ENCODE measurements at regions not wholly inside any gene's neighbourhood (a gene's known extent, or its start where the extent isn't known, plus 50 kb on each side); places are given as distances from the start of the nearest gene placed in this dataset.

GRCh38 chr22:25383892-25384291, 164.5 kb downstream of the CRYBB2 start:
- Histone ChIP-seq H4K20me1 (ENCODE audit: insufficient read depth) (no peaks in the 10 kb centered on the region), H2AFZ (ENCODE audit: low read depth, low read length, poor library complexity, severe bottlenecking) (no peak overlapping the region), H3K4me3 (replicated peaks in 1 of 2; ENCODE audit: low read depth in 1 of 2, low read length in 2 of 2) (no peak overlapping the region), H3K9ac (ENCODE audit: low read length) (no peak overlapping the region), H3K36me3 (ENCODE audit: control insufficient read depth in 1 of 2, insufficient read depth in 2 of 2, low read length in 2 of 2) (peaks cover 0 to 6% of the 10 kb centered on the region in 2 experiments; a peak in 1 of 4 replicates), H3K4me2 (ENCODE audit: low read length) (no peak overlapping the region), H3K9me2 (ENCODE audit: insufficient read depth) (no peaks in the 10 kb centered on the region), H3K4me1 (ENCODE audit: control insufficient read depth in 1 of 2, insufficient read depth in 2 of 2, low read length in 2 of 2) (no peaks in the 10 kb centered on the region), H3K9me3 (ENCODE audit: control insufficient read depth in 1 of 2, insufficient read depth in 1 of 2, low read depth in 1 of 2, low read length in 2 of 2) (no peaks in the 10 kb centered on the region), H3K27ac (ENCODE audit: low read depth, low read length) (no peak overlapping the region), H3K27me3 (ENCODE audit: insufficient read depth, low read length) (no peaks in the 10 kb centered on the region), H3K79me2 (ENCODE audit: insufficient read depth, low read length) (peaks cover 43% of the 10 kb centered on the region; the same call in 1 of the 2 replicates)
- TF ChIP-seq EGR1 (IDR thresholded peaks at IDR 0.05; ENCODE audit: low read depth) (no peak), CEBPB (IDR thresholded peaks at IDR 0.05; ENCODE audit: low read depth) (no peak), SIN3A (IDR thresholded peaks at IDR 0.05; ENCODE audit: low read depth) (no peak), MAX (IDR thresholded peaks at IDR 0.05) (no peak)
- ChIA-PET CTCF (no interaction called here), RAD21 (ENCODE audit: low non-redundant PET in 1 of 2, low total read pairs in 2 of 2, uncharacterized antibody in 2 of 2, unreplicated experiment in 2 of 2) (no interaction called here), POLR2A (no interaction called here)
- intact Hi-C loops (cut with micrococcal nuclease): no loop called here
- ATAC-seq (no peak), DNase-seq (ENCODE audit: low read depth, low spot score) (no peak)
- no TSS peak for BruUV-seq (replicated peaks)

DNA sequence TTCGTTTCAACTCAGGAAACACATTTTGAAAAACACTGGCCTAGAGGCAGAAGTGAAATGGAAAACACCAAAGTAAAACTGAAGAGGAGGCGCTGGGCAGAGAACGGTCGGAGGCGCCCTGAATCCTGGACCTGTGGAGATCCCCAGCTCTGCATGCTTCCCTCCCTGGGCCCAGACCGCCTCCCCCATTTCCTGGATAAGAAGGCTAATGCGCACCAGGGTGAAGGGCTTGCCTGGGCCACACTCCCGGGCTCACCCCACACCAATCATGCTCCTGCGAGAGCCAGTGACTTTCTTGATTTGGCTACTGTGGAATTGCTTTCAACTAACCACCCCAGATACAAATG, 167.1 kb downstream of the CRYBB2 start:
- Histone ChIP-seq H3K9me3 (ENCODE audit: control insufficient read depth in 1 of 2, insufficient read depth in 1 of 2, low read depth in 1 of 2, low read length in 2 of 2) (no peaks in the 10 kb centered on the region), H3K9me2 (ENCODE audit: insufficient read depth) (no peaks in the 10 kb centered on the region), H3K27me3 (ENCODE audit: insufficient read depth, low read length) (no peaks in the 10 kb centered on the region), H3K36me3 (ENCODE audit: control insufficient read depth in 1 of 2, insufficient read depth in 2 of 2, low read length in 2 of 2) (no peaks in the 10 kb centered on the region; a peak in 1 of 4 replicates), H3K4me2 (ENCODE audit: low read length) (no peak overlapping the region), H3K27ac (ENCODE audit: low read depth, low read length) (no peak overlapping the region), H4K20me1 (ENCODE audit: insufficient read depth) (no peaks in the 10 kb centered on the region), H3K4me1 (ENCODE audit: control insufficient read depth in 1 of 2, insufficient read depth in 2 of 2, low read length in 2 of 2) (no peaks in the 10 kb centered on the region), H2AFZ (ENCODE audit: low read depth, low read length, poor library complexity, severe bottlenecking) (no peak overlapping the region), H3K79me2 (ENCODE audit: insufficient read depth, low read length) (peaks cover 54% of the 10 kb centered on the region; the same call in 1 of the 2 replicates), H3K4me3 (replicated peaks in 1 of 2; ENCODE audit: low read depth in 1 of 2, low read length in 2 of 2) (no peak overlapping the region), H3K9ac (ENCODE audit: low read length) (no peak overlapping the region)
- ATAC-seq: no peak
- RAD21 ChIA-PET (ENCODE audit: low non-redundant PET in 1 of 2, low total read pairs in 2 of 2, uncharacterized antibody in 2 of 2, unreplicated experiment in 2 of 2): no interaction called here
- no peak for TF ChIP-seq ZNF274 (IDR thresholded peaks at IDR 0.05; ENCODE audit: low read depth, low read length)
- POLR2A ChIA-PET: no interaction called here
- BruUV-seq (replicated peaks): no TSS peak
- DNase-seq (ENCODE audit: low read depth, low spot score): no peak
- intact Hi-C loops (cut with micrococcal nuclease): no loop called here
- CTCF ChIA-PET: no interaction called here
